Endothelial cell (in vitro differentiated cells): ENCODE measurements at regions not wholly inside any gene's neighbourhood (a gene's known extent, or its start where the extent isn't known, plus 50 kb on each side); places are given as distances from the start of the nearest gene placed in this dataset.

Experiments
- DNase-seq: peaks from one replicate; pipeline ENCODE4 v3.0.0; 2021; ENCODE audit warnings: low spot score
- H3K27ac Mint-ChIP-seq: one replicate; pipeline ENCODE4 v1.8.0; 2021; ENCODE audit warnings: mixed read lengths, inconsistent platforms; ENCODE audit not compliant: unreplicated experiment
- H3K27me3 Mint-ChIP-seq: one replicate; pipeline ENCODE4 v1.8.0; 2021; ENCODE audit warnings: mild to moderate bottlenecking, moderate library complexity, mixed read lengths, inconsistent platforms; ENCODE audit not compliant: unreplicated experiment
- H3K36me3 Mint-ChIP-seq: one replicate; pipeline ENCODE4 v1.8.0; 2021; ENCODE audit warnings: mild to moderate bottlenecking, low read depth, mixed read lengths, inconsistent platforms; ENCODE audit not compliant: unreplicated experiment
- H3K4me1 Mint-ChIP-seq: one replicate; pipeline ENCODE4 v1.8.0; 2021; ENCODE audit warnings: mild to moderate bottlenecking, mixed read lengths, inconsistent platforms; ENCODE audit not compliant: unreplicated experiment
- H3K4me3 Mint-ChIP-seq: one replicate; pipeline ENCODE4 v1.8.0; 2021; ENCODE audit warnings: mild to moderate bottlenecking, mixed read lengths, inconsistent platforms; ENCODE audit not compliant: unreplicated experiment
- H3K9me3 Mint-ChIP-seq: one replicate; pipeline ENCODE4 v1.8.0; 2021; ENCODE audit warnings: mixed read lengths, inconsistent platforms; ENCODE audit not compliant: unreplicated experiment
- TF ChIP-seq, protein P1 (sequence below): fragments of 200-600 bp; sonication (generic); IDR thresholded peaks from one replicate; pipeline ENCODE4 v1.5.0; 2021; ENCODE audit warnings: antibody characterized with exemption; ENCODE audit not compliant: unreplicated experiment

DNA sequence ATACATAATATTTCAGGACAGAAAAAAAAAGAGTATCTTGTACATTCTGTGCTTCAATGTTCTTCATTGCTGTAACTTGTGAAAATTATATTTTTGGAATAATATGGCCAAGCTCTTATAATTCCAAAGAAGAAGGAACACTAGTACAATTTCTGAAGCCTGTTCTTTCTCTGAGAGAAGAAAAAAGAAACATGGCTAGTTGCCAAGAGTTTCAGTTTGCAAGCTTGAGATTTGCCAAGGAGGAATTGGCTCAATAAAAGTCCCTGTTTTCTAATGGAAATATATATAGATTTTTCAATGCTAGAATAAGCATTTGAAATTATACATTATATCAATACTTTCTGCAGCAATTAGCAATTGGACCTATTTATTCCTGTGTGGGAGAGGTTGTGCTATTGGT is 285.2 kb upstream of the NEGR1 start:
- Mint-ChIP-seq H3K36me3 (no peaks in the 10 kb centered on the region), H3K4me1 (no peaks in the 10 kb centered on the region), H3K4me3 (no peak overlapping the region), H3K9me3 (no peaks in the 10 kb centered on the region), H3K27me3 (no peaks in the 10 kb centered on the region), H3K27ac (no peak overlapping the region)
- DNase-seq: no peak
- TF ChIP-seq, protein P1, sequence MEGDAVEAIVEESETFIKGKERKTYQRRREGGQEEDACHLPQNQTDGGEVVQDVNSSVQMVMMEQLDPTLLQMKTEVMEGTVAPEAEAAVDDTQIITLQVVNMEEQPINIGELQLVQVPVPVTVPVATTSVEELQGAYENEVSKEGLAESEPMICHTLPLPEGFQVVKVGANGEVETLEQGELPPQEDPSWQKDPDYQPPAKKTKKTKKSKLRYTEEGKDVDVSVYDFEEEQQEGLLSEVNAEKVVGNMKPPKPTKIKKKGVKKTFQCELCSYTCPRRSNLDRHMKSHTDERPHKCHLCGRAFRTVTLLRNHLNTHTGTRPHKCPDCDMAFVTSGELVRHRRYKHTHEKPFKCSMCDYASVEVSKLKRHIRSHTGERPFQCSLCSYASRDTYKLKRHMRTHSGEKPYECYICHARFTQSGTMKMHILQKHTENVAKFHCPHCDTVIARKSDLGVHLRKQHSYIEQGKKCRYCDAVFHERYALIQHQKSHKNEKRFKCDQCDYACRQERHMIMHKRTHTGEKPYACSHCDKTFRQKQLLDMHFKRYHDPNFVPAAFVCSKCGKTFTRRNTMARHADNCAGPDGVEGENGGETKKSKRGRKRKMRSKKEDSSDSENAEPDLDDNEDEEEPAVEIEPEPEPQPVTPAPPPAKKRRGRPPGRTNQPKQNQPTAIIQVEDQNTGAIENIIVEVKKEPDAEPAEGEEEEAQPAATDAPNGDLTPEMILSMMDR: no peak

DNA sequence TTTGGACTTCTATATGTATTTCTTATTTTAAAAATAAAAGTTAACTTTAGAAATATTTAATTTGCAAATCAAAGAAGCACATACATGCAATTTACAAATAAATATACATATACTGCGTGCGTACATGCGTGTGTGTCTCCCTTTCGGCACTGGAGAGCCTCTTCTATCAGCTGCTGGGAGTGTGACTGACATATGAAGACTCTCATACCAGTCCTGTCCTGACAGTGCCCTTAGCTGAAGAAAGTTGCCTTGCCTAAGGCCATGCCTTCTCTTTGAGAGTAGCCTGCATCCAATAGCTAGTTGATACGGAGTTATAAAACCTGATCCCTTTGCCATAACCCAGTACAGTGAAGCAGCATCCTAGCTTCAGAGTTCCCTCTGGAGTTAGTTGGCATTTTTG is 282.4 kb upstream of the NEGR1 start:
- TF ChIP-seq, protein P1: no peak
- Mint-ChIP-seq H3K27me3 (no peaks in the 10 kb centered on the region), H3K4me1 (peaks cover 5% of the 10 kb centered on the region), H3K4me3 (no peak overlapping the region), H3K27ac (no peak overlapping the region), H3K9me3 (no peaks in the 10 kb centered on the region), H3K36me3 (no peaks in the 10 kb centered on the region)
- DNase-seq: no peak

DNA sequence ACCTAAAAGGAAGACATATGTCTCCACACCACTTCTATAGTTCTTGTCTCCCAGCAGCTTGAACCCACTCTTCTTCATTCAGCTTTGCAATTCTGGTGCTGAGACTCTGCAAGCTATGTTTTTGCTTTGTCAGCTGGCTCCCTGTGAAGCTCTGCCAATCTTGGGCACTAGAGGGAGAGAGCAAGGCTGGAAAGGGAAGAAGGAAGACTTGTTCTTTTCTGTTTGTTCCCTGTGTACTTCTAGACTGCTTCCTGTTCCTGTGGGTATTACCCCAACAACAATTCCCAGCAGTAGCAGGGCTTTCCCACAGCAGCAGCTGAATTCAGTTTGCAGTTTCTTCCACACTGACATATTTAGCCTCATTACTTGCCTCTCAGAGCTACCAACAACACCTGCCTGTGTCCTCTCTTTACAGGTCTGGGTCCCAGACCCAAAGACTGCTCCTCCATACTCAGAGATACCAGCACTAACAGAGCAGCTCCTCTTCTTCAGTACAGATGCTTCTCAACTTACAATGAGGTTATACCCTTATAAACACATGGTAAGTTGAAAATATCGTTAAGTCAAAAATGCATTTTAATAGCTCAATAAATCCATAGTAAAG is 275.2 kb upstream of the NEGR1 start:
- Mint-ChIP-seq H3K4me3 (no peak overlapping the region), H3K36me3 (no peaks in the 10 kb centered on the region), H3K9me3 (no peaks in the 10 kb centered on the region), H3K27ac (peak overlapping the region; percentile 96), H3K27me3 (no peaks in the 10 kb centered on the region), H3K4me1 (peaks cover 16% of the 10 kb centered on the region)
- TF ChIP-seq, protein P1: no peak
- peak; percentile 35 for DNase-seq

DNA sequence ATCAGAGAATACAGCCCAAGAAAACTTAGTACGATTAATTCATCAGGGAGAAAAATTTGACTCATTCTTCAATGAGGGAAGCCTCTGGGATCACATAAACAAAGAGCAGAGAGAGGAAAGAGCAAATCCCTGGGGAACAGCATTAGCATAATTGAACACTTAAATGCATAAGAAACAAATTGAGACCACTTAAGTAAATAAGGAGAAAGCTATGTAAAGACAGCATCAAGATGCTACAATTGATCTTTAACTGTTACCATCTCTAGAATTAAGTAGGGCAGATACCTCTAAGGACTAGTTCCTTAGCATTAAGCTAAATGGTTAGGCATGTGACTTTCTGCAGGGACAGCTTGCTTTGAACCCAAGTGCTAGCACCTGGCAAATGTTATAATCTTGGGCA is 265.1 kb upstream of the NEGR1 start:
- no peak overlapping the region for H3K27ac Mint-ChIP-seq

DNA sequence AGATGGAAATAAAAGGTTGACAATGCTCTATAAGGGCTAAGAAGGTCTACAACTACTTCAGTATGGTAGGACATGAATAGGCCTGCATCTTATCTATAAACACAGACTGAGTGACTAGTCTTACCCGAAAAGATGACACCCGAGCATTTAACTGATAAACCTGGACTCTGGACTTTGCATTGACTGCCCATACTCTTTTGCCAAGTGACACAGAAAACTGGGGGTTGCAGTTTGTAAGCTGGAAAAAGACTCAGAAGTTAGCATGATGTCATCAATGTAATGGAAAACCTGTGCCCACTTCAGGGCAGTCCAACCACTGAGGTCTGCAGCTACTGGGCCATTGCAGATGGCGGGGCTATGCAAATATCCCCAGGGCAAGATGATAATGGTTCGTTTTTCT is 258.3 kb upstream of the NEGR1 start:
- TF ChIP-seq, protein P1: no peak
- Mint-ChIP-seq H3K36me3 (no peaks in the 10 kb centered on the region), H3K27ac (no peak overlapping the region), H3K4me3 (no peak overlapping the region), H3K9me3 (no peaks in the 10 kb centered on the region), H3K27me3 (no peaks in the 10 kb centered on the region), H3K4me1 (no peaks in the 10 kb centered on the region)
- DNase-seq: no peak

More for the DNA sequence above, 265.1 kb upstream of the NEGR1 start:
- TF ChIP-seq, protein P1: no peak
- no peaks in the 10 kb centered on the region for H3K9me3 Mint-ChIP-seq
- no peaks in the 10 kb centered on the region for H3K4me1 Mint-ChIP-seq
- no peaks in the 10 kb centered on the region for H3K36me3 Mint-ChIP-seq
- peaks cover 3% of the 10 kb centered on the region for H3K27me3 Mint-ChIP-seq
- DNase-seq: no peak
- no peak overlapping the region for H3K4me3 Mint-ChIP-seq
